Mesendoderm (in vitro differentiated cells): ENCODE measurements at regions not wholly inside any gene's neighbourhood (a gene's known extent, or its start where the extent isn't known, plus 50 kb on each side); places are given as distances from the start of the nearest gene placed in this dataset.
"Not testable (repeated sequence)": the region's sequence is repeated elsewhere in the genome, so short reads cannot be mapped to it uniquely, and the experiment has no call there.

Source experiments
- DNase-seq: peaks from one replicate; pipeline ENCODE4 v3.0.0; 2013
- H2AK5ac ChIP-seq: 2 replicates; pipeline ENCODE4 v1.6.1; 2013; ENCODE audit warnings: low read length, inconsistent platforms
- H2BK120ac ChIP-seq: 2 replicates; pipeline ENCODE4 v1.6.1; 2013; ENCODE audit warnings: low read depth, mild to moderate bottlenecking, low read length, moderate library complexity, mixed read lengths
- H2BK15ac ChIP-seq: replicated peaks from 2 replicates; pipeline ENCODE4 v1.6.1; 2013; ENCODE audit warnings: low read depth, mild to moderate bottlenecking, moderate library complexity
- H2BK5ac ChIP-seq: 2 replicates; pipeline ENCODE4 v1.6.1; 2013; ENCODE audit warnings: low read length, inconsistent platforms
- H3K18ac ChIP-seq: 2 replicates; pipeline ENCODE4 v1.6.1; 2013; ENCODE audit warnings: mild to moderate bottlenecking, low read length, mixed read lengths
- H3K23ac ChIP-seq: one replicate; pipeline ENCODE4 v1.6.1; 2013; ENCODE audit warnings: low read length
- H3K27ac ChIP-seq: 2 replicates; pipeline ENCODE4 v1.5.1; 2013; ENCODE audit warnings: low read depth, mild to moderate bottlenecking, inconsistent platforms, low read length, moderate library complexity
- H3K27me3 ChIP-seq: 2 replicates; pipeline ENCODE4 v1.6.1; 2013; ENCODE audit warnings: low read length, control low read depth, mild to moderate bottlenecking, inconsistent platforms; ENCODE audit not compliant: insufficient read depth, poor library complexity
- H3K36me3 ChIP-seq: 2 replicates; pipeline ENCODE4 v1.6.1; 2013; ENCODE audit warnings: low read length, inconsistent platforms; ENCODE audit not compliant: control insufficient read depth, insufficient read depth
- H3K4ac ChIP-seq: one replicate; pipeline ENCODE4 v1.6.1; 2013; ENCODE audit warnings: low read depth, mild to moderate bottlenecking, low read length, moderate library complexity
- H3K4me1 ChIP-seq: 2 replicates; pipeline ENCODE4 v1.6.1; 2013; ENCODE audit warnings: low read depth, low read length, inconsistent platforms; ENCODE audit not compliant: control insufficient read depth
- H3K4me2 ChIP-seq: 2 replicates; pipeline ENCODE4 v1.6.1; 2013; ENCODE audit warnings: low read length
- H3K4me3 ChIP-seq: 2 replicates; pipeline ENCODE4 v1.5.1; 2013; ENCODE audit warnings: mild to moderate bottlenecking, low read length
- H3K56ac ChIP-seq: one replicate; pipeline ENCODE4 v1.6.1; 2013; ENCODE audit warnings: low read length
- H3K79me1 ChIP-seq: 2 replicates; pipeline ENCODE4 v1.6.1; 2013; ENCODE audit warnings: low read length, inconsistent platforms
- H3K79me2 ChIP-seq: 2 replicates; pipeline ENCODE4 v1.6.1; 2013; ENCODE audit warnings: mild to moderate bottlenecking, low read length; ENCODE audit not compliant: control insufficient read depth, insufficient read depth
- H3K9ac ChIP-seq: 2 replicates; pipeline ENCODE4 v1.6.1; 2013; ENCODE audit warnings: low read length, inconsistent platforms
- H4K5ac ChIP-seq: one replicate; pipeline ENCODE4 v1.6.1; 2013; ENCODE audit warnings: low read length
- H4K8ac ChIP-seq: one replicate; pipeline ENCODE4 v1.6.1; 2013; ENCODE audit warnings: low read depth, mild to moderate bottlenecking, control low read depth, low read length, moderate library complexity
- WGBS: extraction: QIAGEN DNeasy Blood & Tissue Kit; methylation state at CpG from one replicate; pipeline ENCODE4 v1.1.7; 2013; ENCODE audit warnings: low lambda C conversion rate, missing lambda C conversion rate; ENCODE audit not compliant: insufficient coverage; ENCODE audit errors: extremely low coverage; 5-methylcytosine and 5-hydroxymethylcytosine counted together

- not testable (repeated sequence) for H3K9ac ChIP-seq, H2BK15ac ChIP-seq, DNase-seq, H3K27ac ChIP-seq, H4K5ac ChIP-seq, H3K4me3 ChIP-seq, H3K27me3 ChIP-seq, H3K36me3 ChIP-seq, H3K4me1 ChIP-seq, H3K56ac ChIP-seq, H2BK120ac ChIP-seq, H3K4me2 ChIP-seq, H3K79me1 ChIP-seq, H3K79me2 ChIP-seq, H2BK5ac ChIP-seq, H2AK5ac ChIP-seq, H4K8ac ChIP-seq, H3K23ac ChIP-seq, H3K18ac ChIP-seq, H3K4ac ChIP-seq
- WGBS: no CpG with 5 or more reads among the region's 5 CpGs
These were observed 119.4 kb upstream of the SPATA31A3 start for GRCh38 chr9:67111733-67112132.

GRCh38 chr9:67109859-67110258, 117.5 kb upstream of the SPATA31A3 start:
- H4K5ac ChIP-seq, H3K27ac ChIP-seq, H3K9ac ChIP-seq, H2BK15ac ChIP-seq, H3K4me2 ChIP-seq, H3K23ac ChIP-seq, H3K27me3 ChIP-seq, H3K4me3 ChIP-seq, DNase-seq, H3K36me3 ChIP-seq, H4K8ac ChIP-seq, H3K4me1 ChIP-seq, H2BK120ac ChIP-seq, H3K4ac ChIP-seq, H2BK5ac ChIP-seq, H3K79me2 ChIP-seq, H3K56ac ChIP-seq, H2AK5ac ChIP-seq, H3K18ac ChIP-seq, H3K79me1 ChIP-seq: not testable (repeated sequence)
- no CpG with 5 or more reads among the region's 1 CpG for WGBS

- H3K18ac ChIP-seq, H3K4me2 ChIP-seq, DNase-seq, H3K4me3 ChIP-seq, H4K5ac ChIP-seq, H3K56ac ChIP-seq, H3K4ac ChIP-seq, H2AK5ac ChIP-seq, H3K27me3 ChIP-seq, H3K79me2 ChIP-seq, H3K79me1 ChIP-seq, H3K4me1 ChIP-seq, H3K36me3 ChIP-seq, H3K23ac ChIP-seq, H2BK15ac ChIP-seq, H2BK120ac ChIP-seq, H4K8ac ChIP-seq, H3K27ac ChIP-seq, H2BK5ac ChIP-seq, H3K9ac ChIP-seq: not testable (repeated sequence)
- no CpG with 5 or more reads among the region's 3 CpGs for WGBS
These were observed 114.3 kb upstream of the SPATA31A3 start for GRCh38 chr9:67106659-67107058.

GRCh38 chr9:67102506-67103276, 110.3 kb upstream of the SPATA31A3 start:
- H3K27ac ChIP-seq, H4K8ac ChIP-seq, H3K4ac ChIP-seq, H3K9ac ChIP-seq, H3K18ac ChIP-seq, H3K4me1 ChIP-seq, H2BK15ac ChIP-seq, H3K4me3 ChIP-seq, DNase-seq, H3K23ac ChIP-seq, H2BK120ac ChIP-seq, H3K56ac ChIP-seq, H3K79me2 ChIP-seq, H2BK5ac ChIP-seq, H3K27me3 ChIP-seq, H2AK5ac ChIP-seq, H4K5ac ChIP-seq, H3K4me2 ChIP-seq, H3K36me3 ChIP-seq, H3K79me1 ChIP-seq: not testable (repeated sequence)
- no CpG with 5 or more reads among the region's 5 CpGs for WGBS

- H3K23ac ChIP-seq, DNase-seq, H3K79me1 ChIP-seq, H3K4ac ChIP-seq, H3K18ac ChIP-seq, H2BK5ac ChIP-seq, H2AK5ac ChIP-seq, H2BK15ac ChIP-seq, H4K5ac ChIP-seq, H3K9ac ChIP-seq, H3K4me1 ChIP-seq, H3K27ac ChIP-seq, H3K56ac ChIP-seq, H4K8ac ChIP-seq, H3K4me3 ChIP-seq, H3K36me3 ChIP-seq, H3K79me2 ChIP-seq, H2BK120ac ChIP-seq, H3K4me2 ChIP-seq, H3K27me3 ChIP-seq: not testable (repeated sequence)
- no CpG with 5 or more reads among the region's 8 CpGs for WGBS
These were observed 98.8 kb upstream of the SPATA31A3 start for GRCh38 chr9:67091104-67091503.

GRCh38 chr9:67086862-67087261, 94.5 kb upstream of the SPATA31A3 start:
- H3K18ac ChIP-seq, H2BK5ac ChIP-seq, H3K23ac ChIP-seq, H3K27me3 ChIP-seq, H4K5ac ChIP-seq, H3K36me3 ChIP-seq, H2BK15ac ChIP-seq, H2AK5ac ChIP-seq, H3K79me2 ChIP-seq, H3K4ac ChIP-seq, H4K8ac ChIP-seq, H3K9ac ChIP-seq, H3K4me1 ChIP-seq, H3K4me3 ChIP-seq, DNase-seq, H3K56ac ChIP-seq, H3K27ac ChIP-seq, H3K4me2 ChIP-seq, H3K79me1 ChIP-seq, H2BK120ac ChIP-seq: not testable (repeated sequence)
- no CpG with 5 or more reads among the region's 1 CpG for WGBS
